ENCODE measurements at regions not wholly inside any gene's neighbourhood (a gene's known extent, or its start where the extent isn't known, plus 50 kb on each side); places are given as distances from the start of the nearest gene placed in this dataset.
"Not testable (repeated sequence)": the region's sequence is repeated elsewhere in the genome, so short reads cannot be mapped to it uniquely, and the experiment has no call there.

DNA sequence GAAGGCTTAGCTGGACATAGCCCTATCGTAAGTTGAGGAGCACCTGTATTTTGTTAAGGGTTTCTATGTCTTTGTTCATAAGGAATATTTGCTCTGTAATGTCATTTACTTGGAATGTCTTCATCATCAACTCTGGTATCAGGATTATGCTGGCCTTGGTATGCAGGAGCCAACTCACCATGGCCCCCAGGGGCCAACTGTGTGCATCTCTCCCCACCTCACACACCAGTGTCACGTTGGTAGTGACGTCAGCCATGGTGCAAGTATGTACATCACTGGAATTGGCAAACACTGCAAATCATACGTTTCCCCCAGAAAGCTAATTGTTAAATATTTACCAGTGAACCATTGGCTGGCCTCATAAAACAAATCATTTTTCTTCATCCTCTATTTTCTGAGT lies 70.8 kb downstream of the YTHDF1 start:
- no peaks in the 10 kb centered on the region for H3K4me1 ChIP-seq (ENCODE audit: insufficient read depth)
- no peak for DNase-seq (ENCODE audit: extremely low spot score)
- H3K4me3 ChIP-seq (ENCODE audit: low read depth, low read length): no peak overlapping the region
- WGBS: 56% methylated on average over 4 of the region's 4 CpGs
- H3K36me3 ChIP-seq (ENCODE audit: insufficient read depth): no peaks in the 10 kb centered on the region
- H3K27ac ChIP-seq (ENCODE audit: low read depth): no peak overlapping the region

DNA sequence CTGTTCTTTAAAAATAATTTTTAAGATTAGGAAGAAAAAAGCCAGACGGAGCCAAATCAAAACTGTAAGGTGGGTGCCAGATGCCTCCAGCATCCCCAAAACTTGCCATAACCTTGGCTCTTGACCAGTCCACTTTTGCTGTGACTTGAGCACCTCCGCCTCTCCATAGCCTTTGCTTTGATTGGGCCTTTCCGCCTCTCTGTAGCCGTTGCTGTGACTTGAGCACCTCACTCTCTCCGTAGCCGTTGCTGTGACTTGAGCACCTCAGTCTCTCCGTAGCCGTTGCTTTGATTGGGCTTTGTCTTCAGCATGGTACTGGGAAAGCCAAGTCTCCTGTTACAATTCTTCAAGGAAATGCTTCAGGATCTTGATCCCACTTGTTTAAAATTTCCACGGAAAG lies 73.0 kb downstream of the YTHDF1 start:
- no peak for DNase-seq (ENCODE audit: extremely low spot score)
- no peaks in the 10 kb centered on the region for H3K4me1 ChIP-seq (ENCODE audit: insufficient read depth)
- H3K27ac ChIP-seq (ENCODE audit: low read depth): no peak overlapping the region
- 84% methylated on average over 9 of the region's 9 CpGs for WGBS
- H3K36me3 ChIP-seq (ENCODE audit: insufficient read depth): no peaks in the 10 kb centered on the region
- no peak overlapping the region for H3K4me3 ChIP-seq (ENCODE audit: low read depth, low read length)

DNA sequence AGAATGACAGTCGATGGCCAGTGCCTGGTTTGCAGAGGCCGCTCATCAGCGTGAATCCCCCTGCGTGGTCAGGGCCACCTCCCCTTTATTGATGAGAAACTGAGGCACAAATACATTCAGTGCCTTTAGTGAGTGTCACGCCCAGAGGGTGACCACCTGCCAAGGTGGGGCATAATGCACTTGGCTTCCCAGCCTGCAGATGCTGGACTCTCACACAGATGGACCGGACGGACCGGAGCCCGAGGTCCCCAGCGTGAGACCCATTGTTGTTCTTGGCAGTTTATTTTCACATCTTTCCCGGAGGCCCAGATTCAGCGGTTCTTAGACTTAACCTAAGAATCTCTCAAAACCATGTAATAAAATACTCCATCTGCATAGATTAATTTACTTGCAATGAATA lies 74.4 kb downstream of the YTHDF1 start:
- Histone ChIP-seq H3K4me1 (ENCODE audit: insufficient read depth) (no peaks in the 10 kb centered on the region), H3K36me3 (ENCODE audit: insufficient read depth) (no peaks in the 10 kb centered on the region), H3K27ac (ENCODE audit: low read depth) (no peak overlapping the region), H3K4me3 (ENCODE audit: low read depth, low read length) (no peak overlapping the region)
- DNase-seq (ENCODE audit: extremely low spot score): no peak
- 87% methylated on average over 12 of the region's 12 CpGs for WGBS

DNA sequence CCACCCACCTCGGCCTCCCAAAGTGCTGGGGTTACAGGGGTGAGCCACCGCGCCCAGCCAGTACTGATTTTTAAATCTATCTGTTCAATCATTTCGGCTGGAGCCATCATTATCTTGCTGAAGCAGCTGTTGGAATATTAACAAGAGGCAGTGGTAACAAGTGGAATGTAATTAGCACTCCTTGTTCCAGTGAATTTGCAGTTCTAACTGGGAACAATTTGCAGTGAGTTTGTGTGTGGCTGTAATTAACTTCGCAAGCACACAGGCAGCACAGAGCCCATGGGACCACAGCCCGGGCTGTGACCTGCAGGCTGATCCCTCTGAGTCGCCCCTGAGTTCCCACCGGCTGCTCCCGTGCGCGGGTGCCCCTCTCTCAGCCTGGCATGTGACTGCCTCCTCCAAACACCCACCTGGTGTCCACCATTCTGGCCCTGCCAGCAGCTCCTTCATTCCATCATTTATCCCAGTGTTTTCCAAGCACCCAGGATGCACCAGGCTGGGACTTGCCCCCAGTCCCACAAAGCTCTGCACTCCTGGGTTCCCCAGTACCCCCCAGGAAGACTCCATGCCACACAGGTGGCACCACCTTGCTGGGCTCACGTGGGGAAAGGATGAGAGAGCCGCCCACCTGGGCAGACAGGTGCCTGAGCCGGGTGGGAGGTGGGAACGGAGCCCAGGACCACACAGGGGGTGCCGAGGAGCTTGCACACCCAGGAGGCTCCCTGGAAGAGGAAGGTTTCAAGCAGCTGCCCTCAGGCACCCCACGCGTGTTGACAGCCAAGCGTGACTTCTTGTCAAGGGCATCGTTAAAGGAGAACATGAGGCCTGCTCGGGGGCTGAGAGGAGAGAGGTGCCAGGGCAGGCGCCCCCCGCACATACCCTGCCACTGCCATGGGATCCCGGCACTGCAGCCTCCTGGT lies 75.2 kb downstream of the YTHDF1 start:
- 83% methylated on average over 24 of the region's 24 CpGs for WGBS
- DNase-seq (ENCODE audit: extremely low spot score): no peak
- Histone ChIP-seq H3K27ac (ENCODE audit: low read depth) (no peak overlapping the region), H3K36me3 (ENCODE audit: insufficient read depth) (no peaks in the 10 kb centered on the region), H3K4me3 (ENCODE audit: low read depth, low read length) (no peak overlapping the region), H3K4me1 (ENCODE audit: insufficient read depth) (no peaks in the 10 kb centered on the region)

DNA sequence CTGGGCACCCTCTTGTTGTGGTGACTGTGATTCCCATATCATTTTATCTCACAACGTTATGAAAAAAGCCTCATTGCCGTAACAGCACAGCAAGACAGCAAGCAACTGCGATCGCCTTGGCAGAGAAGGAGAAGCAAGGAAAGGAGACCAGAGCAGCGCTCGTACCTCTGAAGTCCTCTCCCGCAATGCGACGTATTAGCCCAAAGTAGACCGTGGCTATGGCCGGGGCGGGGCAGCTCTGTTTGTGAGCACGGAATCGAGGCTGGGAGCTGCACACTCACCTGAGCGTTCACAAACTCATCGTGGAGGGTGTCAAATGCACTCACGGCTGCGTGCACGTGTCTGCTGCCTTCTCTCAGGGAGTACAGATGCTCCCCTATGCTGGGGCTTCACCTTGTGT lies 76.1 kb downstream of the YTHDF1 start:
- Histone ChIP-seq H3K4me1 (ENCODE audit: insufficient read depth) (no peaks in the 10 kb centered on the region), H3K27ac (ENCODE audit: low read depth) (no peak overlapping the region), H3K4me3 (ENCODE audit: low read depth, low read length) (no peak overlapping the region), H3K36me3 (ENCODE audit: insufficient read depth) (no peaks in the 10 kb centered on the region)
- WGBS: 86% methylated on average over 19 of the region's 19 CpGs
- no peak for DNase-seq (ENCODE audit: extremely low spot score)

DNA sequence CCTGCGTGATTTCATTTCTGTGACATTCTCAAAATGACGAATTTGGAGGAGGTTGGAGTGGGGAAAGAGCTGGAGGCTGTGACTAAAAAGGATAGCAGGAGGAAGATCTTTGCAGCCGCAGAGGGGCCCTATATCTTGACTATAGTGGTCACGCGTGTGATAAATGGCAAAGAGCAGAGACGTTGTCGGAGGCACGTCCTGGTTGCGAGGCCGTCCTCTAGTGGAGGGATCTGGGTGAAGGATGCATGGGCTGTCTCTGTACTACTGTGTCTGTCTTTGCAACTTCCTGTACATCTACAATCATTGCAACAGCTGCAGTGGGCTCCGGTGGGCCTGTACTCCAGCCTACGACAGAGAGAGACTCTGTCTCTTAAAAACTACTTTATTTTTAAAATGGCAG lies 76.6 kb downstream of the YTHDF1 start:
- no peaks in the 10 kb centered on the region for H3K4me1 ChIP-seq (ENCODE audit: insufficient read depth)
- DNase-seq (ENCODE audit: extremely low spot score): no peak
- H3K36me3 ChIP-seq (ENCODE audit: insufficient read depth): no peaks in the 10 kb centered on the region
- 74% methylated on average over 12 of the region's 12 CpGs for WGBS
- H3K4me3 ChIP-seq (ENCODE audit: low read depth, low read length): no peak overlapping the region
- no peak overlapping the region for H3K27ac ChIP-seq (ENCODE audit: low read depth)

DNA sequence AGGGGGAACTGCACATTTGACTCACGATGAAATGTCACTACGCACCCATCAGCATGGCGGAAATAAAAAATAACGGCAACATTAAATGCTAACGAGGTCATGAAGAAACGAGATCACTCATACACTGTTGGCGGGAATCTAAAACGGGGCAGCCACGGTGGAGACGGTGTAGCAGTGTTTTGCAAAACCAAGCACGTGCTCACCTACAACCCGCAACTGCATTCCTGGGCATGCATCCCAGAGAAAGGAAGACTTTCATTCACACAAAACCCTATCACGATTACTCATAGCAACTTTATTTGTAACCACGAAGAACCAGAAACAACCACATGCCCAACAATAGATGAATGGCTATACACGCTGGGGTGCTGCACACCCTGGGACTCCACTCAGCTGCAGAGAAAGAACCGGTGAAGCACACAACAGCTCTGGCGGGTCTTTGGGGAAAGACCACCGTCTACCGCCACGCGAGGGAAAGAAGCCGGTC lies 77.0 kb downstream of the YTHDF1 start:
- WGBS: 82% methylated on average over 22 of the region's 22 CpGs
- H3K36me3 ChIP-seq (ENCODE audit: insufficient read depth): no peaks in the 10 kb centered on the region
- no peak for DNase-seq (ENCODE audit: extremely low spot score)
- H3K4me3 ChIP-seq (ENCODE audit: low read depth, low read length): no peak overlapping the region
- no peaks in the 10 kb centered on the region for H3K4me1 ChIP-seq (ENCODE audit: insufficient read depth)
- H3K27ac ChIP-seq (ENCODE audit: low read depth): no peak overlapping the region

DNA sequence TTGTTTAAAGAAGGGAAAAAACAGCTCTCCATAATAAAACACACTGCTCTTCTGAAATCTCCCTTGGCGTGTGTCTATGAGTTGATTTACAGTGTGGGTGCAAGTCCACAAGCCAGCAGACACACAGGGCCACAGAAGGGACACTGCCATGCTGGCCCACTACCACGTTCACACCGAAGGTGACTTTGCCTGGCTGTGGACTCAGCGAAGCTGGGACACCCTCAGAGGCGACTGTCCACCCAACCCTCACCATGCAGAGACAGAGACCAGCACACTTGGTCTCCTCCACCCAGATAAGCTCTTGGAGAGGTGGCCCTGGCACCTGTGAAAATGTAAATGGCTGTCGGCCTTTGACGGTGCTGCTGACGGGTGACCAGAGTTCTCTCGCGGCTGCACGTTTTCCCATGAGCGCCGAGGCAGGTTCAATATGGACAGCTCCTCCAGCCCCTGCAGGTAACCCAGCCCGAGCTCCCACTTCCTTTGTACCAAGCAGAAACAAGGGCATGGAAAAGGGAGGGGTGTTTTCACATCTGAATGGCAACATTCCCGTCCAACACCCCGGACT lies 78.0 kb downstream of the YTHDF1 start:
- no peak overlapping the region for H3K4me3 ChIP-seq (ENCODE audit: low read depth, low read length)
- WGBS: 62% methylated on average over 16 of the region's 16 CpGs
- no peak for DNase-seq (ENCODE audit: extremely low spot score)

DNA sequence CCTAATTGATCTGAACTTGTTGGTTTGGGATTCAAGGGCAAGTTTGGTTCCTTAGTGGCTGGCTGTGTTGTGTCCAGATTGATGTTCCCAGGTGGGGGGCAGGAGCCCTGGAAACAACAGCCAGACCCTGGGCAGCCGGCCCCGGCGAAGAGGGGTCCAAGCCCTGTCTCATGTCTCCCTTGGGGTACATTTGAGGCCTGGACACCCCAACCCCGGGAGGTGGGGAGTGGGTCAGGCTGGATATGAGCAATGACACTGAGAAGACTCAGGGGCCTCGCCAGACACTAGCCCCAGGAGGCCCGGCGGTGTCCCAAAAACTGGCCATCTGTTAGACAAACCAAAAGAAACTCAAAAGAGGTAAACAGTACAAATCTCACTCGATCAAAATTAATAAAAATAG lies 79.6 kb downstream of the YTHDF1 start:
- Histone ChIP-seq H3K4me3 (ENCODE audit: low read depth, low read length) (no peak overlapping the region), H3K27ac (ENCODE audit: low read depth) (no peak overlapping the region), H3K4me1 (ENCODE audit: insufficient read depth) (no peaks in the 10 kb centered on the region), H3K36me3 (ENCODE audit: insufficient read depth) (no peaks in the 10 kb centered on the region)
- WGBS: 86% methylated on average over 8 of the region's 8 CpGs
- no peak for DNase-seq (ENCODE audit: extremely low spot score)

More for the DNA sequence above, 78.0 kb downstream of the YTHDF1 start:
- H3K36me3 ChIP-seq (ENCODE audit: insufficient read depth): no peaks in the 10 kb centered on the region
- H3K4me1 ChIP-seq (ENCODE audit: insufficient read depth): no peaks in the 10 kb centered on the region
- H3K27ac ChIP-seq (ENCODE audit: low read depth): no peak overlapping the region

DNA sequence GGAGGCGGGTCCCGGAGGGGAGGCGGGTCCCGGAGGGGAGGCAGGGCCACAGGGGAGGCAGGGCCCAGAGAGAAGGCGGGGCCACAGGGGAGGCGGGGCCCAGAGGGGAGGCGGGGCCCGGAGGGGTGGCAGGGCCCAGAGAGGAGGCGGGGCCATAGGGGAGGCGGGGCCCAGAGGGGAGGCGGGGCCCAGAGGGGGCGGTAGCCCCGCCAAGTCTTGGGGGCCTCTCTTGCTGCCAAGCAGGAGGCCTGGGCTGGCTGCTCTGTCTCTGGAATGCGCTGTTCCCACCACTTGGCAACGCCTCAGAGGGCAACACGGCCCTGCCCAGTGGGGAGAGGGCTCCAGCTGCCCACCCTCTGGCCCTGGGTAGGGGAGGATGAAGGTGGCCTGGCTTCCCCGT lies 80.5 kb downstream of the YTHDF1 start:
- H3K36me3 ChIP-seq (ENCODE audit: insufficient read depth): no peaks in the 10 kb centered on the region
- no peaks in the 10 kb centered on the region for H3K4me1 ChIP-seq (ENCODE audit: insufficient read depth)
- no peak for DNase-seq (ENCODE audit: extremely low spot score)
- no peak overlapping the region for H3K4me3 ChIP-seq (ENCODE audit: low read depth, low read length)
- WGBS: 75% methylated on average over 16 of the region's 17 CpGs
- H3K27ac ChIP-seq (ENCODE audit: low read depth): no peak overlapping the region

DNA sequence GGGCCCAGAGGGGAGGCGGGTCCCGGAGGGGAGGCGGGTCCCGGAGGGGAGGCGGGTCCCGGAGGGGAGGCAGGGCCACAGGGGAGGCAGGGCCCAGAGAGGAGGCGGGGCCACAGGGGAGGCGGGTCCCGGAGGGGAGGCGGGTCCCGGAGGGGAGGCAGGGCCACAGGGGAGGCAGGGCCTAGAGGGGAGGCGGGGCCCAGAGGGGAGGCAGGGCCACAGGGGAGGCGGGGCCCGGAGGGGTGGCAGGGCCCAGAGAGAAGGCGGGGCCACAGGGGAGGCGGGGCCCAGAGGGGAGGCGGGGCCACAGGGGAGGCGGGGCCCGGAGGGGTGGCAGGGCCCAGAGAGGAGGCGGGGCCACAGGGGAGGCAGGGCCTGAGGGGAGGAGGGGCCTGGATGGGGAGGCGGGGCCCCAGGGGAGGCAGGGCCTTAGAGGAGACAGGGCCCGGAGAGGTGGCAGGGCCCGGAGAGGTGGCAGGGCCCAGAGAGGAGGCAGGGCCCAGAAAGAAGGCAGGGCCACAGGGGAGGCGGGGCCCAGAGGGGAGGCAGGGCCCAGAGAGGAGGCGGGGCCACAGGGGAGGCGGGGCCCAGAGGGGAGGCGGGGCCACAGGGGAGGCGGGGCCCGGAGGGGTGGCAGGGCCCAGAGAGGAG lies 81.1 kb downstream of the YTHDF1 start:
- H3K27ac ChIP-seq (ENCODE audit: low read depth); H3K4me3 ChIP-seq (ENCODE audit: low read depth, low read length); H3K4me1 ChIP-seq (ENCODE audit: insufficient read depth); DNase-seq (ENCODE audit: extremely low spot score); H3K36me3 ChIP-seq (ENCODE audit: insufficient read depth): not testable (repeated sequence)
- 97% methylated on average over 15 of the region's 29 CpGs for WGBS

DNA sequence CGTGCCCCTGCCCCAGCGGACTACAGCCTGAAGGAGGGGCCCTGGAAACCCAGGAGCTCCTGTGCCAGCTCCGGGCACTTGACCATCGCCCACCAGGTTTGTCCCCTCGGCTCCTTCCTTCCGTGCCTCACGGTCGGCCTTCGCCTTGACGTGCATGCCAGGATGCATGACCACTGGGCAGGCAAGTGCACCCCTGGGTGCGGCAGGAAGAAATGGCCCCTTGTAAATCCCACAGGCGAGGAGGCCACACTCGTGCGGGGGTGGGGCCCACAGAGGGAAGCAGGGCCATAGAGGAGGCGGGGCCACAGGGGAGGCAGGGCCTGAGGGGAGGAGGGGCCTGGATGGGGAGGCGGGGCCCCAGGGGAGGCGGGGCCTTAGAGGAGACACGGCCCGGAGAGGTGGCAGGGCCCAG lies 81.7 kb downstream of the YTHDF1 start:
- Histone ChIP-seq H3K27ac (ENCODE audit: low read depth) (no peak overlapping the region), H3K36me3 (ENCODE audit: insufficient read depth) (no peaks in the 10 kb centered on the region), H3K4me3 (ENCODE audit: low read depth, low read length) (no peak overlapping the region), H3K4me1 (ENCODE audit: insufficient read depth) (no peaks in the 10 kb centered on the region)
- DNase-seq (ENCODE audit: extremely low spot score): no peak
- 79% methylated on average over 19 of the region's 19 CpGs for WGBS

DNA sequence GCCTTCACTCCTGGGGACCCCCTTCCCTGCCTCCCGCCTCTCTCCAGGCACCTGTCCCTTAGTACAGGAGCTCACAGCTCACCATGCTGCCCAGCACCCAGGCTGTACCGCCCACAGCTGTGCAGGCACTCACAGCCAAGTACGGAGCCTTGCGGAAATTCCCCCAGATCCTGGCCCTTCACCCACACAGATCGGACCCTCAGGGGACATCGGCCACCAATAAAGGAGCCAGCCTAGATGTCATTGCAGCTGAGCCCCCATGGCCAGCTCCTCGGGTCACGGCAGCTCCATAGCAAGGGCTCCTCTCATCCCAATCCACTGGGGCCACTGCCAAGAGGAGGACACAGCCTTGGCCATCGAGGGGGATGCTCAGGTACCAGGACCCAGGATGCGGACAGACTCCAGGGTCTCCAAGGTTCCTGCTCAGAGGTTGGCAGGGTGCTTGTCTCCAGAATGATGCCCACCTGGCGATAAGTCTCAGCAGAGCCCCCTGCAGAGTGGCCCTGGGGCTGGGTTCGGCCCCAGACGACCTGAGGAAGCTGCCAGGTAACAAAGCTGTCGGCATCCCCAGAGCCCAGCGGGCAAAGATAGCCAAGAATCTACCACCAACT lies 82.3 kb downstream of the YTHDF1 start:
- 83% methylated on average over 15 of the region's 15 CpGs for WGBS
- Histone ChIP-seq H3K4me1 (ENCODE audit: insufficient read depth) (no peaks in the 10 kb centered on the region), H3K27ac (ENCODE audit: low read depth) (no peak overlapping the region), H3K4me3 (ENCODE audit: low read depth, low read length) (no peak overlapping the region), H3K36me3 (ENCODE audit: insufficient read depth) (no peaks in the 10 kb centered on the region)
- DNase-seq (ENCODE audit: extremely low spot score): no peak

Data from urinary bladder (tissue), 3 donors.